Fibroblast of villous mesenchyme (primary cell): ENCODE measurements at regions not wholly inside any gene's neighbourhood (a gene's known extent, or its start where the extent isn't known, plus 50 kb on each side); places are given as distances from the start of the nearest gene placed in this dataset.

ENCODE experiments used
- DNase-seq: peaks from one replicate; pipeline ENCODE4 v3.0.0-alpha.2; 2010; ENCODE audit warnings: low read depth
- H3K4me3 ChIP-seq: 2 replicates; pipeline ENCODE4 v1.5.1; 2011; ENCODE audit warnings: low read depth, mild to moderate bottlenecking, low read length
- CTCF ChIP-seq: IDR thresholded peaks from 2 replicates; pipeline ENCODE4 v1.5.1; 2012; ENCODE audit warnings: low read depth, mild to moderate bottlenecking, low read length; ENCODE audit not compliant: insufficient read depth

- TF ChIP-seq CTCF, result no peak
- peak; percentile 79 for DNase-seq
- H3K4me3 ChIP-seq, result no peak overlapping the region
Observed at GRCh38 chr5:173458828-173459609, 130.8 kb upstream of the STC2 start.

GRCh38 chr5:173457482-173457881 lies 129.3 kb upstream of the STC2 start:
- H3K4me3 ChIP-seq, result no peak overlapping the region
- peak; percentile 36 for DNase-seq
- TF ChIP-seq CTCF, result no peak

- no peak overlapping the region for H3K4me3 ChIP-seq
- no peak for TF ChIP-seq CTCF
- DNase-seq, result peak; percentile 73
Observed at GRCh38 chr5:173456751-173457171, 128.5 kb upstream of the STC2 start.

GRCh38 chr5:173456181-173456580 lies 128.0 kb upstream of the STC2 start:
- no peak overlapping the region for H3K4me3 ChIP-seq
- no peak for TF ChIP-seq CTCF
- DNase-seq, result no peak

GRCh38 chr5:173455599-173455957 lies 127.4 kb upstream of the STC2 start:
- no peak for DNase-seq
- H3K4me3 ChIP-seq, result no peak overlapping the region
- no peak for TF ChIP-seq CTCF

GRCh38 chr5:173454736-173455598 lies 126.8 kb upstream of the STC2 start:
- TF ChIP-seq CTCF, result no peak
- H3K4me3 ChIP-seq, result no peak overlapping the region
- DNase-seq, result peak; percentile 96

- no peak for TF ChIP-seq CTCF
- no peak overlapping the region for H3K4me3 ChIP-seq
- peak; percentile 56 for DNase-seq
Observed at GRCh38 chr5:173454361-173454735, 126.1 kb upstream of the STC2 start.
